ENCODE measurements at regions not wholly inside any gene's neighbourhood (a gene's known extent, or its start where the extent isn't known, plus 50 kb on each side); places are given as distances from the start of the nearest gene placed in this dataset.

DNA sequence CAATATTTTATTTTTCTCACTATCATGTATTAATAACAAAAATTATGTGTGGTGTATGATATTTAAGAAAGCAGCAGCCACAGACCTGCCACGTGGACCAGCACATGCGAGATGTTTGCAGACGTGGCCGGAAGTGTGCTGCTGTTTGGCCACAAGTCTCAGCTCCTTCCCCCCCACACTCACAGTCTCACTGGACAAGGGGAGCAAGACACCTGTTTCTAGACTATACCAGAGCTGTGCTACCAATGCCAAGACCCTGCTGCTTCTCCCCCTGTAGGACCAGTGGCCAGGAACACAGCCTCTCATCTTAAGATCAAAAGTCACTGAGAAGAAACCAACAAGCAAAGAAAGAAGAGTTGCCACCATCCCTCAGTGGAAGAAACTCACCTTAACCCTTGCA lies 258.9 kb upstream of the PPP2R2D start:
- Histone ChIP-seq H3K27ac (ENCODE audit: insufficient read depth, low read depth, low read length) (no peak overlapping the region), H3K4me1 (ENCODE audit: control insufficient read depth, extremely low read depth, insufficient read depth, low read length) (no peaks in the 10 kb centered on the region), H3K9me3 (replicated peaks; ENCODE audit: control insufficient read depth, insufficient read depth, low read length) (peaks cover 17% of the 10 kb centered on the region), H3K27me3 (ENCODE audit: control insufficient read depth in 2 of 2, insufficient read depth in 2 of 2, low read length in 2 of 2) (no peaks in the 10 kb centered on the region), H3K4me3 (replicated peaks in 1 of 3; ENCODE audit: insufficient read depth in 1 of 3, low read depth in 1 of 3, low read length in 3 of 3) (no peak overlapping the region), H3K9me1 (replicated peaks; ENCODE audit: control insufficient read depth, extremely low read depth, insufficient read depth, low read length) (no peaks in the 10 kb centered on the region), H3K36me3 (ENCODE audit: control insufficient read depth in 2 of 2, extremely low read depth in 1 of 2, insufficient read depth in 2 of 2, low read length in 2 of 2) (no peaks in the 10 kb centered on the region), H4K20me1 (replicated peaks; ENCODE audit: control insufficient read depth, extremely low read depth, insufficient read depth, low read length) (no peaks in the 10 kb centered on the region), H3K4me2 (ENCODE audit: insufficient read depth, low read length) (no peak overlapping the region), H3K79me2 (ENCODE audit: control insufficient read depth, insufficient read depth, low read length) (no peaks in the 10 kb centered on the region), H2AFZ (ENCODE audit: low read depth, low read length) (no peak overlapping the region), H3K9ac (replicated peaks; ENCODE audit: extremely low read depth, insufficient read depth, low read length) (no peak overlapping the region)
- FAIRE-seq, result no peak
- CTCF ChIA-PET, result no interaction called here
- no TSS peak for BruUV-seq (replicated peaks)
- no peak for TF ChIP-seq POLR2A (IDR thresholded peaks at IDR 0.05; ENCODE audit: low read depth, low read length)
- TF ChIP-seq POLR2AphosphoS5 (IDR thresholded peaks at IDR 0.05; ENCODE audit: insufficient read depth, low read depth, low read length), result no peak
- TF ChIP-seq, protein P1, sequence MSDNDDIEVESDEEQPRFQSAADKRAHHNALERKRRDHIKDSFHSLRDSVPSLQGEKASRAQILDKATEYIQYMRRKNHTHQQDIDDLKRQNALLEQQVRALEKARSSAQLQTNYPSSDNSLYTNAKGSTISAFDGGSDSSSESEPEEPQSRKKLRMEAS (IDR thresholded peaks at IDR 0.05; ENCODE audit: insufficient read depth, insufficient read length), result no peak
- TF ChIP-seq, protein P2, sequence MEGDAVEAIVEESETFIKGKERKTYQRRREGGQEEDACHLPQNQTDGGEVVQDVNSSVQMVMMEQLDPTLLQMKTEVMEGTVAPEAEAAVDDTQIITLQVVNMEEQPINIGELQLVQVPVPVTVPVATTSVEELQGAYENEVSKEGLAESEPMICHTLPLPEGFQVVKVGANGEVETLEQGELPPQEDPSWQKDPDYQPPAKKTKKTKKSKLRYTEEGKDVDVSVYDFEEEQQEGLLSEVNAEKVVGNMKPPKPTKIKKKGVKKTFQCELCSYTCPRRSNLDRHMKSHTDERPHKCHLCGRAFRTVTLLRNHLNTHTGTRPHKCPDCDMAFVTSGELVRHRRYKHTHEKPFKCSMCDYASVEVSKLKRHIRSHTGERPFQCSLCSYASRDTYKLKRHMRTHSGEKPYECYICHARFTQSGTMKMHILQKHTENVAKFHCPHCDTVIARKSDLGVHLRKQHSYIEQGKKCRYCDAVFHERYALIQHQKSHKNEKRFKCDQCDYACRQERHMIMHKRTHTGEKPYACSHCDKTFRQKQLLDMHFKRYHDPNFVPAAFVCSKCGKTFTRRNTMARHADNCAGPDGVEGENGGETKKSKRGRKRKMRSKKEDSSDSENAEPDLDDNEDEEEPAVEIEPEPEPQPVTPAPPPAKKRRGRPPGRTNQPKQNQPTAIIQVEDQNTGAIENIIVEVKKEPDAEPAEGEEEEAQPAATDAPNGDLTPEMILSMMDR (IDR thresholded peaks at IDR 0.05; ENCODE audit: extremely low read depth in 1 of 2, insufficient read depth in 1 of 2, low read depth in 1 of 2, low read length in 2 of 2), result no peak
- TF ChIP-seq FOS (IDR thresholded peaks at IDR 0.05; ENCODE audit: borderline replicate concordance, insufficient read depth, low read length), result no peak
- TF ChIP-seq MYC (IDR thresholded peaks at IDR 0.05; ENCODE audit: low read depth, low read length), result no peak
- no peak for TF ChIP-seq EZH2 (IDR thresholded peaks at IDR 0.05; ENCODE audit: borderline replicate concordance, low read depth, low read length, severe bottlenecking)
- no peak for TF ChIP-seq GATA2 (IDR thresholded peaks at IDR 0.05; ENCODE audit: insufficient read depth, insufficient read length, low read depth, low read length)
- no peak for TF ChIP-seq JUN (IDR thresholded peaks at IDR 0.05; ENCODE audit: borderline replicate concordance, insufficient read depth, insufficient read length, low read depth)
- intact Hi-C loops (cut with micrococcal nuclease), result no loop called here
- POLR2A ChIA-PET, result no interaction called here
- no peak for DNase-seq (ENCODE audit: low read depth, low spot score)
- dilution Hi-C loops (cut with MboI; ENCODE audit: extremely low pct_ligation_motif_present, low sequenced_read_pairs), result no loop called here
